Cardiac fibroblast (primary cell): ENCODE measurements at regions not wholly inside any gene's neighbourhood (a gene's known extent, or its start where the extent isn't known, plus 50 kb on each side); places are given as distances from the start of the nearest gene placed in this dataset.

Experiments used
- DNase-seq, 2 donors: peaks; one replicate each; pipeline versions ENCODE4 v3.0.0 to v3.0.0-alpha.2; 2010; ENCODE audit warnings: low read depth in 2 of 2
- H3K4me3 ChIP-seq, 2 donors: replicated peaks in 1 of 2; 1 replicate in 1 of 2; 2 replicates in 1 of 2; pipeline ENCODE4 v1.5.1; 2011; ENCODE audit warnings: low read depth in 2 of 2, low read length in 2 of 2, mild to moderate bottlenecking in 2 of 2, moderate library complexity in 1 of 2
- TF ChIP-seq, protein P1 (sequence below): IDR thresholded peaks from one replicate; pipeline ENCODE4 v1.5.1; 2011; ENCODE audit warnings: low read depth, mild to moderate bottlenecking, low read length, inconsistent platforms

DNA sequence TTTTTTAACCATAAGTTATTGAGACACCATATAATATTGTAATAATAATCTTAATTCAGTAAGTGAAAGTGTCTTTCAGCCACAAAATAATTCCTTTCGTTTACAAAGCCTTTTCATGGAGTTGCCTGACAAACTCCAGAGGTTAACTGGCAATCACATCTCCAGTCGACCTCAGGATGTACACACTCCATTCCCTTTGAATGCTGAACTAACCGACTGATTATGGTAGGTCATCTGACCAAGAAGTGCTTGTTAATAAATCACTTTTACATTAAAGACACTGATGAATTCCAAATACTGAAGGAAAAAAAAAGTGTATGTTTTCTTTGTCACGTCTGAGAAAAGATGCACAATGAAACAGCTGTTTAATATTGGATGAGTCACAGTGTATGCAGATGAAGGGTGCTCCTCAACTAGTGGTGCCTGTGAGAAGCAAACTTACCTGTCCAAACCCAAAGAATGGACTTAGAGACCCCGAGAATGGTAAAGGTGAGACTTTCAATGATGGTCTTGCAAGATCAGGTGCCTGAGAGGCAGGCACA, 348.1 kb upstream of the VWC2 start:
- DNase-seq: no peak
- TF ChIP-seq, protein P1, sequence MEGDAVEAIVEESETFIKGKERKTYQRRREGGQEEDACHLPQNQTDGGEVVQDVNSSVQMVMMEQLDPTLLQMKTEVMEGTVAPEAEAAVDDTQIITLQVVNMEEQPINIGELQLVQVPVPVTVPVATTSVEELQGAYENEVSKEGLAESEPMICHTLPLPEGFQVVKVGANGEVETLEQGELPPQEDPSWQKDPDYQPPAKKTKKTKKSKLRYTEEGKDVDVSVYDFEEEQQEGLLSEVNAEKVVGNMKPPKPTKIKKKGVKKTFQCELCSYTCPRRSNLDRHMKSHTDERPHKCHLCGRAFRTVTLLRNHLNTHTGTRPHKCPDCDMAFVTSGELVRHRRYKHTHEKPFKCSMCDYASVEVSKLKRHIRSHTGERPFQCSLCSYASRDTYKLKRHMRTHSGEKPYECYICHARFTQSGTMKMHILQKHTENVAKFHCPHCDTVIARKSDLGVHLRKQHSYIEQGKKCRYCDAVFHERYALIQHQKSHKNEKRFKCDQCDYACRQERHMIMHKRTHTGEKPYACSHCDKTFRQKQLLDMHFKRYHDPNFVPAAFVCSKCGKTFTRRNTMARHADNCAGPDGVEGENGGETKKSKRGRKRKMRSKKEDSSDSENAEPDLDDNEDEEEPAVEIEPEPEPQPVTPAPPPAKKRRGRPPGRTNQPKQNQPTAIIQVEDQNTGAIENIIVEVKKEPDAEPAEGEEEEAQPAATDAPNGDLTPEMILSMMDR: no peak
- H3K4me3 ChIP-seq: no peak overlapping the region

DNA sequence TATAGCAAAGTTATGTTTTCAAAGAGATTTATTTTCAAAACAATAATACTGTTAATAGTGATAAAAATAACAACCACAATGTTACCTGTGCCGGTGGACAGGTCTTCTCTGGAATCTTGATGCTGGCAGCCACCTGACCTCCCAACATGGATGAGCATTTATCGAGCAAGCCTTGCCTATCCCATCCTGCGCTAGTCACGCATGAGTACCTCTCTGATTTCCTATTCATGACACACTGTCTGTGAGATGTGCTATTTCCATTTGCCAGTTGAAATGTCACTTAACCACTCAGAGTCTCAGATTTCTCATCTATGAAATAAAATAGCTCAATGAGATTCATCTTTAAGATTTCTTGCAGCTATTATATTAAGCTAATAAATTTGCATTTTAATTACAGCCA, 341.2 kb upstream of the VWC2 start:
- TF ChIP-seq, protein P1: no peak
- H3K4me3 ChIP-seq: no peak overlapping the region
- no peak for DNase-seq

DNA sequence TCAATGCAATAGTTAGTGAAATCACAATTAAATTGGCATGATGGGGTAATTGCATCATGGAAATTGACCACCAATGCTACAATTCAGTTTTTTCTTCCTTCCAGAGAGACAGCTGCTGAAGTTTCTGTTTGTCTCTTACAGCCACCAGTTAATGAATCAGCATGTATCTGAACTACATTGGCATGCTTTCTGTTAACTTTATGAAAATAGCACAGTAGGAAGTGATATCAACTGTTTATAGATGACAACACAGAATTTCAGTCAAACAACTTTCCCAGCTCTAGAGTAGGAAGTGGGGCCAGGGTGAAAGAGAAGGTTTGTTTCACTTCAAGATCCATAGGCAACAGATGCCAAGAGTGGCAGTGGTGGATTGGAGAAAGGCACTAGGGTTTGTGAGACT, 339.6 kb upstream of the VWC2 start:
- H3K4me3 ChIP-seq: no peak overlapping the region
- DNase-seq: no peak
- TF ChIP-seq, protein P1: no peak

DNA sequence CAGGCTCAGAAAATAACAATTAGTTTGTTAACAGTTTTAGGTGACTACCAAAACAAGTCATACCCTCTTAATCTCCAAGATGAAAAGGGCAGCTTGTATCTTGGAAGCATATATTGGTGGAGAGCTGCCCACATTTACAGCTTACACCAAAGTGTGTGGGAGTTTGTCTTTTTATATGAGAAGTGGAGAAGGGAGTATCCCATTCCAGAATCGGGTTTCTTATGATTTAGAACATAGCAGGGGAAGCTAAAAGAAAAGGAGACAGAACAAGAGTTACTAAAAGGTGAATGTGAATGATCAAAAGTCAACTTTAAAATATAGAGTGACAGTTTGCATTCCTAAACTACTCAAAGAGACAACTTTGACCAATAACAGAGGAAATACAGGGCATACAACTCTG, 338.6 kb upstream of the VWC2 start:
- TF ChIP-seq, protein P1: no peak
- H3K4me3 ChIP-seq: no peak overlapping the region
- no peak for DNase-seq

DNA sequence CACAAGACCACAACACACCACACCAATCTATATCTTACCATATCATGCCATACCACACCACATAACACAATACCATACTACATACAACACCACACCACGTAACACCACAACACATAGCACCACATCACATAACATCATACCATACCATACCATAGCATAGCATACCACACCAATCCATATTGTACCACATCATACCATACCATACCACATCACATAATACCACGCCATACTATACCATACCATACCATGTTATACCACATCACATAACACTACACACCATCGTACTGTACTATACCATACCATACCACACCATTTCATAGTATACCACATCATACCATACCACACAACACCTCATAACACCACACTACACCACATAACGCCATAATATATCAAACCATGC, 335.2 kb upstream of the VWC2 start:
- H3K4me3 ChIP-seq: no peak overlapping the region
- TF ChIP-seq, protein P1: no peak
- no peak for DNase-seq

DNA sequence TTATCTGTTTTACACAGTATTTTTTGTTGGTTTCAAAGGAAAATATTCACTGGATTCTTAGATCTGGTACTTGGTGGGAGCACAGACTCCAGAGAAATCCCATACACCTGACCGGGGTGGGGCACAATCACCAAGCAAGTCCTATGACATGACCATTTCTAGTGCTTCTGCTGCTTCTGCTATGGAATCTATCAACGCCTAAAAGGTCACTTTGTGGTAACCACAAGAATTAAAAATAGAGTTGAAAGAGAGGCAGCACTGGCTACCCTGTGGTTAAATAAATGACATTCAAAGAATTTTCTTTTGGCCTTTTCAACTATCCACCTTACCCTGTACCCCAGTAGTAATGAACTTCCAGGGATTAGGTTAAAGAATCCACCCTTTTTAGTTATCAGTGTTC, 329.9 kb upstream of the VWC2 start:
- no peak for DNase-seq
- H3K4me3 ChIP-seq: no peak overlapping the region
- TF ChIP-seq, protein P1: no peak

DNA sequence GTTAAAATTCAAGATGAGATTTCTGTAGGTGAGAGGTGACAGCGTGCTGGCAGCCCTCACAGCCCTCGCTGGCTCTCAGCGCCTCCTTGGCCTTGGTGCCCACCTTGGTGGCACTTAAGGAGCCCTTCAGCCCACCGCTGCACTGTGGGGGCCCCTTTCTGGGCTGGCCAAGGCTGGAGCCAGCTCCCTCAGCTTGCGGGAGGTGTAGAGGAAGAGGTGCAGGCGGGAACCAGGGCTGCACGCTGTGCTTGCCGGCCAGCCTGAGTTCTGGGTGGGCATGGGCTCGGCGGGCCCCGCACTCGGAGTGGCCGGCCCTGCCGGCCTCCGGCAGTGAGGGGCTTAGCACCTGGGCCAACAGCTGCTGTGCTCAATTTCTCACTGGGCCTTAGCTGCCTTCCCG, 320.0 kb upstream of the VWC2 start:
- no peak for DNase-seq
- H3K4me3 ChIP-seq: no peak overlapping the region
- TF ChIP-seq, protein P1: no peak
